Right lobe of liver (tissue), 6 donors: ENCODE measurements at regions not wholly inside any gene's neighbourhood (a gene's known extent, or its start where the extent isn't known, plus 50 kb on each side); places are given as distances from the start of the nearest gene placed in this dataset.

Experiments used
- ATAC-seq, 4 donors: fragments of 200-7000 bp; cut with Tn5 transposase; one replicate each; pipeline ENCODE4 v1.9.1; 2020; ENCODE audit warnings: mild to moderate bottlenecking in 4 of 4, moderate library complexity in 4 of 4
- DNase-seq, 3 donors: peaks; one replicate each; pipeline ENCODE4 v3.0.0-alpha.2; 2020
- H3K27ac ChIP-seq, 3 donors: fragments of 200-600 bp; one replicate each; pipeline ENCODE4 v1.8.0; 2022
- H3K27me3 ChIP-seq, 2 donors: fragments of 200-600 bp; one replicate each; pipeline ENCODE4 v1.8.0; 2022
- H3K36me3 ChIP-seq, 4 donors: fragments of 200-600 bp; sonication (generic) in 1 of 4; one replicate each; pipeline versions ENCODE4 v1.5.1 to v1.8.0; 2017 to 2022; ENCODE audit warnings: control low read depth in 1 of 4
- H3K4me1 ChIP-seq, 4 donors: fragments of 200-600 bp; sonication (generic) in 1 of 4; one replicate each; pipeline versions ENCODE4 v1.5.1 to v1.8.0; 2017 to 2022; ENCODE audit warnings: control low read depth in 1 of 4
- H3K4me3 ChIP-seq, 3 donors: fragments of 200-600 bp; one replicate each; pipeline ENCODE4 v1.8.0; 2022
- H3K9me3 ChIP-seq, 4 donors: fragments of 200-600 bp; sonication (generic) in 1 of 4; one replicate each; pipeline versions ENCODE4 v1.5.1 to v1.8.0; 2017 to 2022; ENCODE audit warnings: control low read depth in 1 of 4
- POLR2A ChIP-seq: fragments of 450-650 bp; IDR thresholded peaks from one replicate; pipeline ENCODE4 v1.6.1; 2017; ENCODE audit warnings: antibody characterized with exemption, mild to moderate bottlenecking
- WGBS: methylation state at CpG from one replicate; pipeline ENCODE4 v1.1.6; 2018; ENCODE audit warnings: low coverage, low lambda C conversion rate; ENCODE audit not compliant: insufficient coverage; ENCODE audit errors: missing lambda C conversion rate; 5-methylcytosine and 5-hydroxymethylcytosine counted together
- intact Hi-C, 2 donors: fragments of 100-400 bp; cut with DNase I; formaldehyde crosslinking; loops; one replicate each; pipeline versions ENCODE4 v1.11.2 to v1.14.1; 2022
- TF ChIP-seq, protein P1 (sequence below), 4 donors: fragments of 200-600 bp in 3 of 4; fragments of 450-650 bp in 1 of 4; IDR thresholded peaks; one replicate each; pipeline versions ENCODE4 v1.5.1 to v1.8.0; 2016 to 2022; ENCODE audit warnings: antibody characterized with exemption in 4 of 4, mild to moderate bottlenecking in 2 of 4
- donor health status: DM: no; HTN: yes; CAD: no.
- donor health status: DM: no; HTN: no; CAD: no.
- donor health status: DM: no; HTN: no; CAD: no.
- donor health status: DM: no; HTN: yes; CAD: no.
- donor health status: DM: no; HTN: yes; CAD: no.

- Histone ChIP-seq H3K4me3 (no peak overlapping the region), H3K36me3 (no peaks in the 10 kb centered on the region), H3K9me3 (no peaks in the 10 kb centered on the region), H3K27me3 (no peaks in the 10 kb centered on the region), H3K27ac (no peak overlapping the region), H3K4me1 (no peaks in the 10 kb centered on the region)
- DNase-seq = no peak
- no peak for TF ChIP-seq POLR2A
- TF ChIP-seq, protein P1, sequence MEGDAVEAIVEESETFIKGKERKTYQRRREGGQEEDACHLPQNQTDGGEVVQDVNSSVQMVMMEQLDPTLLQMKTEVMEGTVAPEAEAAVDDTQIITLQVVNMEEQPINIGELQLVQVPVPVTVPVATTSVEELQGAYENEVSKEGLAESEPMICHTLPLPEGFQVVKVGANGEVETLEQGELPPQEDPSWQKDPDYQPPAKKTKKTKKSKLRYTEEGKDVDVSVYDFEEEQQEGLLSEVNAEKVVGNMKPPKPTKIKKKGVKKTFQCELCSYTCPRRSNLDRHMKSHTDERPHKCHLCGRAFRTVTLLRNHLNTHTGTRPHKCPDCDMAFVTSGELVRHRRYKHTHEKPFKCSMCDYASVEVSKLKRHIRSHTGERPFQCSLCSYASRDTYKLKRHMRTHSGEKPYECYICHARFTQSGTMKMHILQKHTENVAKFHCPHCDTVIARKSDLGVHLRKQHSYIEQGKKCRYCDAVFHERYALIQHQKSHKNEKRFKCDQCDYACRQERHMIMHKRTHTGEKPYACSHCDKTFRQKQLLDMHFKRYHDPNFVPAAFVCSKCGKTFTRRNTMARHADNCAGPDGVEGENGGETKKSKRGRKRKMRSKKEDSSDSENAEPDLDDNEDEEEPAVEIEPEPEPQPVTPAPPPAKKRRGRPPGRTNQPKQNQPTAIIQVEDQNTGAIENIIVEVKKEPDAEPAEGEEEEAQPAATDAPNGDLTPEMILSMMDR (IDR thresholded peaks at IDR 0.05) = no peak
- ATAC-seq = no peak
- 83% methylated on average over 5 of the region's 12 CpGs for WGBS
- intact Hi-C loops = no loop called here
Measured at GRCh38 chr22:27577574-27577969, 224.0 kb downstream of the MN1 start.

- intact Hi-C loops = no loop called here
- DNase-seq (no peak), ATAC-seq (no peak)
- no peaks in the 10 kb centered on the region for H3K36me3 ChIP-seq
- H3K27me3 ChIP-seq = no peaks in the 10 kb centered on the region
- TF ChIP-seq, protein P1 (IDR thresholded peaks at IDR 0.05) = no peak
- no peak for TF ChIP-seq POLR2A
- no peaks in the 10 kb centered on the region for H3K9me3 ChIP-seq
- H3K4me3 ChIP-seq = no peak overlapping the region
- H3K4me1 ChIP-seq = no peaks in the 10 kb centered on the region
- no peak overlapping the region for H3K27ac ChIP-seq
- 57% methylated on average over 4 of the region's 6 CpGs for WGBS
Measured at GRCh38 chr22:27578937-27579617, 222.5 kb downstream of the MN1 start.

- TF ChIP-seq, protein P1 (IDR thresholded peaks at IDR 0.05) = no peak
- no peak for TF ChIP-seq POLR2A
Measured at GRCh38 chr22:27580311-27580897, 221.2 kb downstream of the MN1 start.

GRCh38 chr22:27581236-27581635 is 220.3 kb downstream of the MN1 start:
- TF ChIP-seq POLR2A = no peak
- TF ChIP-seq, protein P1 (IDR thresholded peaks at IDR 0.05) = no peak
- intact Hi-C loops = no loop called here
- Histone ChIP-seq H3K27me3 (no peaks in the 10 kb centered on the region), H3K4me3 (no peak overlapping the region), H3K36me3 (no peaks in the 10 kb centered on the region), H3K4me1 (no peaks in the 10 kb centered on the region), H3K9me3 (no peaks in the 10 kb centered on the region), H3K27ac (no peak overlapping the region)
- 86% methylated on average over 2 of the region's 8 CpGs for WGBS
- no peak for DNase-seq
- no peak for ATAC-seq

More at GRCh38 chr22:27580311-27580897, 221.2 kb downstream of the MN1 start:
- no peaks in the 10 kb centered on the region for H3K36me3 ChIP-seq
- H3K27ac ChIP-seq = no peak overlapping the region
- no peak for DNase-seq
- no peaks in the 10 kb centered on the region for H3K27me3 ChIP-seq
- H3K9me3 ChIP-seq = no peaks in the 10 kb centered on the region
- H3K4me1 ChIP-seq = no peaks in the 10 kb centered on the region
- WGBS = 38% methylated on average over 4 of the region's 13 CpGs
- intact Hi-C loops = no loop called here
- H3K4me3 ChIP-seq = no peak overlapping the region
- no peak for ATAC-seq
